ENCODE measurements at regions not wholly inside any gene's neighbourhood (a gene's known extent, or its start where the extent isn't known, plus 50 kb on each side); places are given as distances from the start of the nearest gene placed in this dataset.
"Not testable (repeated sequence)": the region's sequence is repeated elsewhere in the genome, so short reads cannot be mapped to it uniquely, and the experiment has no call there.

DNA sequence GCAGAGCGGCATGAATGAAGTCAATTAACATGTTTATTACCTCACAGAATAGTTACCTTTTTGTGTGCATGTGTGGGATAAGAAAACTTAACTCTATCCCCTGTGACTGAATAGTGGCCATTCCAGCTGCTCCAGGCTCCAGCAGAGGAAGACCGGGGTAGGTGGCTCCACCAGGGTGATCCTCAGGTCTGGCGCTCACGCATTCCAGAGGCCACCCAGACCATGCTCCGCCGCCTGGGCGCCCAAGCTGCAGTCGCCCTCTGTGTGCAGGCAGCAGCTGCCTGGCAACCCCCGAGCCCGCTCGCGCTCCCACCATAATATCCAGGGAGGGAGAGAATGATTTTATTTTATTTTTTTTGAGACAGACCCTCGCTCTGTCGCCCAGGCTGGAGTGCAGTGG is 1474.5 kb upstream of the TPTE start:
- TF ChIP-seq EZH2 (IDR thresholded peaks at IDR 0.05; ENCODE audit: low read depth, low read length, severe bottlenecking); GTF2F1 (IDR thresholded peaks at IDR 0.05; ENCODE audit: borderline replicate concordance, low read depth, low read length); CHD1 (IDR thresholded peaks at IDR 0.05; ENCODE audit: low read depth, low read length); SP2 (IDR thresholded peaks at IDR 0.05; ENCODE audit: low read length); MAFK (IDR thresholded peaks at IDR 0.05; ENCODE audit: low read depth, low read length); SP1 (IDR thresholded peaks at IDR 0.05; ENCODE audit: low read depth, low read length); POLR2A (IDR thresholded peaks at IDR 0.05; ENCODE audit: control extremely low read depth in 1 of 2, low read depth in 2 of 2, low read length in 2 of 2); TCF12 (IDR thresholded peaks at IDR 0.05; ENCODE audit: low read depth, low read length); SIN3A (conservative IDR thresholded peaks at IDR 0.05 in 1 of 2, IDR thresholded peaks at IDR 0.05 in 1 of 2; ENCODE audit: low read depth in 1 of 2, low read length in 2 of 2); RAD21 (IDR thresholded peaks at IDR 0.05 in 1 of 2, conservative IDR thresholded peaks at IDR 0.05 in 1 of 2; ENCODE audit: low read depth in 2 of 2, low read length in 2 of 2); SRF (IDR thresholded peaks at IDR 0.05; ENCODE audit: low read depth, low read length): not testable (repeated sequence)
- TF ChIP-seq, protein P1, sequence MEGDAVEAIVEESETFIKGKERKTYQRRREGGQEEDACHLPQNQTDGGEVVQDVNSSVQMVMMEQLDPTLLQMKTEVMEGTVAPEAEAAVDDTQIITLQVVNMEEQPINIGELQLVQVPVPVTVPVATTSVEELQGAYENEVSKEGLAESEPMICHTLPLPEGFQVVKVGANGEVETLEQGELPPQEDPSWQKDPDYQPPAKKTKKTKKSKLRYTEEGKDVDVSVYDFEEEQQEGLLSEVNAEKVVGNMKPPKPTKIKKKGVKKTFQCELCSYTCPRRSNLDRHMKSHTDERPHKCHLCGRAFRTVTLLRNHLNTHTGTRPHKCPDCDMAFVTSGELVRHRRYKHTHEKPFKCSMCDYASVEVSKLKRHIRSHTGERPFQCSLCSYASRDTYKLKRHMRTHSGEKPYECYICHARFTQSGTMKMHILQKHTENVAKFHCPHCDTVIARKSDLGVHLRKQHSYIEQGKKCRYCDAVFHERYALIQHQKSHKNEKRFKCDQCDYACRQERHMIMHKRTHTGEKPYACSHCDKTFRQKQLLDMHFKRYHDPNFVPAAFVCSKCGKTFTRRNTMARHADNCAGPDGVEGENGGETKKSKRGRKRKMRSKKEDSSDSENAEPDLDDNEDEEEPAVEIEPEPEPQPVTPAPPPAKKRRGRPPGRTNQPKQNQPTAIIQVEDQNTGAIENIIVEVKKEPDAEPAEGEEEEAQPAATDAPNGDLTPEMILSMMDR (IDR thresholded peaks at IDR 0.05; ENCODE audit: control extremely low read depth in 1 of 3, insufficient read depth in 1 of 3, low read depth in 1 of 3, low read length in 3 of 3), result not testable (repeated sequence)
- TF ChIP-seq, protein P2, sequence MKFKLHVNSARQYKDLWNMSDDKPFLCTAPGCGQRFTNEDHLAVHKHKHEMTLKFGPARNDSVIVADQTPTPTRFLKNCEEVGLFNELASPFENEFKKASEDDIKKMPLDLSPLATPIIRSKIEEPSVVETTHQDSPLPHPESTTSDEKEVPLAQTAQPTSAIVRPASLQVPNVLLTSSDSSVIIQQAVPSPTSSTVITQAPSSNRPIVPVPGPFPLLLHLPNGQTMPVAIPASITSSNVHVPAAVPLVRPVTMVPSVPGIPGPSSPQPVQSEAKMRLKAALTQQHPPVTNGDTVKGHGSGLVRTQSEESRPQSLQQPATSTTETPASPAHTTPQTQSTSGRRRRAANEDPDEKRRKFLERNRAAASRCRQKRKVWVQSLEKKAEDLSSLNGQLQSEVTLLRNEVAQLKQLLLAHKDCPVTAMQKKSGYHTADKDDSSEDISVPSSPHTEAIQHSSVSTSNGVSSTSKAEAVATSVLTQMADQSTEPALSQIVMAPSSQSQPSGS (IDR thresholded peaks at IDR 0.05; ENCODE audit: low read length), result not testable (repeated sequence)

Measured in H1 (cell line).